ENCODE measurements at regions not wholly inside any gene's neighbourhood (a gene's known extent, or its start where the extent isn't known, plus 50 kb on each side); places are given as distances from the start of the nearest gene placed in this dataset.

DNA sequence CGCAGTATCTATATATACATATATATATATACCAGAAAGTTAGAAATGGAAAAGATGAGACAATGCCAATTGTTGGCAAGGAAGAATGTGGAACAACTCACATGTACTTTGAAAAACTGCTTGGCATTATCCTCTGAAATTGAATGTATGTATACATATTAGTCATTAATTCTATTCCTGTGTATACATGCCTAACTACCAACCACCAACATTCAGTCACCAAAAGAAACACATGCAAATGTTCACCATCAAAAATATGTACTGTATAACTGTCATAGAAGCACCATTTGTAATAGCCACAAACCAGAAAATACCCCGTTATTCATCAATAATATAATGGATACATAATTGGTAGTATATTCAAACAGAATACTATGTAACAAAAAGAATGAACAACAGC is 330.2 kb upstream of the GRAMD2B start:
- TF ChIP-seq, protein P1, sequence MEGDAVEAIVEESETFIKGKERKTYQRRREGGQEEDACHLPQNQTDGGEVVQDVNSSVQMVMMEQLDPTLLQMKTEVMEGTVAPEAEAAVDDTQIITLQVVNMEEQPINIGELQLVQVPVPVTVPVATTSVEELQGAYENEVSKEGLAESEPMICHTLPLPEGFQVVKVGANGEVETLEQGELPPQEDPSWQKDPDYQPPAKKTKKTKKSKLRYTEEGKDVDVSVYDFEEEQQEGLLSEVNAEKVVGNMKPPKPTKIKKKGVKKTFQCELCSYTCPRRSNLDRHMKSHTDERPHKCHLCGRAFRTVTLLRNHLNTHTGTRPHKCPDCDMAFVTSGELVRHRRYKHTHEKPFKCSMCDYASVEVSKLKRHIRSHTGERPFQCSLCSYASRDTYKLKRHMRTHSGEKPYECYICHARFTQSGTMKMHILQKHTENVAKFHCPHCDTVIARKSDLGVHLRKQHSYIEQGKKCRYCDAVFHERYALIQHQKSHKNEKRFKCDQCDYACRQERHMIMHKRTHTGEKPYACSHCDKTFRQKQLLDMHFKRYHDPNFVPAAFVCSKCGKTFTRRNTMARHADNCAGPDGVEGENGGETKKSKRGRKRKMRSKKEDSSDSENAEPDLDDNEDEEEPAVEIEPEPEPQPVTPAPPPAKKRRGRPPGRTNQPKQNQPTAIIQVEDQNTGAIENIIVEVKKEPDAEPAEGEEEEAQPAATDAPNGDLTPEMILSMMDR (conservative IDR thresholded peaks at IDR 0.05; ENCODE audit: low read length): no peak
- TF ChIP-seq EZH2phosphoT487 (IDR thresholded peaks at IDR 0.05; ENCODE audit: borderline replicate concordance, low read depth, low read length): no peak
